SK-N-SH treated with all-trans-retinoic acid at 6 μM for 48 hours (cell line): ENCODE measurements at regions not wholly inside any gene's neighbourhood (a gene's known extent, or its start where the extent isn't known, plus 50 kb on each side); places are given as distances from the start of the nearest gene placed in this dataset.

Experiments used
- ARNTL ChIP-seq: fragments of 450-650 bp; formaldehyde crosslinking; IDR thresholded peaks from 2 replicates; pipeline ENCODE4 v1.5.0; 2020; ENCODE audit warnings: low read depth, mild to moderate bottlenecking, moderate library complexity, borderline replicate concordance
- BACH2 ChIP-seq: fragments of 250-450 bp; sonication (Bioruptor Pico); IDR thresholded peaks from 2 replicates; pipeline ENCODE4 v1.9.0; 2021; ENCODE audit warnings: mild to moderate bottlenecking, borderline replicate concordance
- CSDC2 ChIP-seq: fragments of 250-450 bp; sonication (Bioruptor Pico); IDR thresholded peaks from 2 replicates; pipeline ENCODE4 v1.5.0; 2020; ENCODE audit warnings: mild to moderate bottlenecking, moderate library complexity
- ESRRG ChIP-seq: fragments of 250-450 bp; sonication (Bioruptor Pico); IDR thresholded peaks from 2 replicates; pipeline ENCODE4 v1.6.1; 2021; ENCODE audit warnings: mild to moderate bottlenecking
- ISL1 ChIP-seq: fragments of 250-450 bp; sonication (Bioruptor Pico); IDR thresholded peaks from 2 replicates; pipeline ENCODE4 v2.1.2; 2022; ENCODE audit warnings: mild to moderate bottlenecking, moderate library complexity
- OSR1 ChIP-seq: fragments of 250-450 bp; sonication (Bioruptor Pico); IDR thresholded peaks from 2 replicates; pipeline ENCODE4 v1.8.0; 2022; ENCODE audit warnings: moderate library complexity, mild to moderate bottlenecking, inconsistent platforms
- RARB ChIP-seq: fragments of 250-450 bp; sonication (Bioruptor Pico); IDR thresholded peaks from 2 replicates; pipeline ENCODE4 v1.8.0; 2021; ENCODE audit warnings: mild to moderate bottlenecking, moderate library complexity
- TCF4 ChIP-seq: fragments of 250-450 bp; sonication (Bioruptor Pico); IDR thresholded peaks from 2 replicates; pipeline ENCODE4 v1.8.0; 2021; ENCODE audit warnings: mild to moderate bottlenecking, moderate library complexity, borderline replicate concordance
- ZFP3 ChIP-seq: fragments of 250-450 bp; sonication (Bioruptor Pico); IDR thresholded peaks from 2 replicates; pipeline ENCODE4 v1.5.0; 2020; ENCODE audit warnings: mild to moderate bottlenecking, moderate library complexity
- ZNF565 ChIP-seq: fragments of 450-650 bp; formaldehyde crosslinking; conservative IDR thresholded peaks from 2 replicates; pipeline ENCODE4 v1.5.0; 2020; ENCODE audit warnings: low read depth, mild to moderate bottlenecking, moderate library complexity
- TF ChIP-seq, protein P1 (sequence below): fragments of 250-450 bp; sonication (Bioruptor Pico); IDR thresholded peaks from 2 replicates; pipeline ENCODE4 v1.8.0; 2020; ENCODE audit warnings: mild to moderate bottlenecking, moderate library complexity, borderline replicate concordance
- TF ChIP-seq, protein P2 (sequence below): fragments of 250-450 bp; sonication (Bioruptor Pico); IDR thresholded peaks from 2 replicates; pipeline ENCODE4 v1.5.0; 2020; ENCODE audit warnings: mild to moderate bottlenecking, moderate library complexity
- TF ChIP-seq, protein P3 (sequence below): fragments of 250-450 bp; sonication (Bioruptor Pico); IDR thresholded peaks from 2 replicates; pipeline ENCODE4 v1.5.1; 2021; ENCODE audit warnings: mild to moderate bottlenecking, moderate library complexity
- TF ChIP-seq, protein P4 (sequence below): fragments of 250-450 bp; sonication (Bioruptor Pico); IDR thresholded peaks from 2 replicates; pipeline ENCODE4 v1.5.1; 2020; ENCODE audit warnings: low read depth, mild to moderate bottlenecking, moderate library complexity

DNA sequence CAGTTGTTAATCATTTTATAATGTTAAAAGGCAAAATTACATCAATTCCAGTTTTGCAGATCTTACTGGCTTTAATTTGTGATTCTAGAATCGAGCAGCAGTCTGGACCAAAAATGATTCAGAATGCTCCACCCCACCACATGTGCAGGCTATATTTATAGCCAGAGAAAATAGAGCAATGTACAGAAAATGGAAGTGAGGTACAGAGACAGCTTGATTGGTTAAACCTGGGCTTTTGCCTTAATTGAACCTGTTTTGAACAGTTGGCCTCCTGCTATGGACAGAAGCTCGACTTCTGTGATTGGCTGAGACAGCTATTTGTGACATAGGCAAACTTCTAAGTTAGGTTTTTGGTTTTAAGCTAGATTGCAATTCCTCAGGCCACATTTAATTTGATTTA is 607.4 kb upstream of the MIR17HG start:
- no peak for TF ChIP-seq RARB (CRISPR knock-in tag)
- TF ChIP-seq, protein P1, sequence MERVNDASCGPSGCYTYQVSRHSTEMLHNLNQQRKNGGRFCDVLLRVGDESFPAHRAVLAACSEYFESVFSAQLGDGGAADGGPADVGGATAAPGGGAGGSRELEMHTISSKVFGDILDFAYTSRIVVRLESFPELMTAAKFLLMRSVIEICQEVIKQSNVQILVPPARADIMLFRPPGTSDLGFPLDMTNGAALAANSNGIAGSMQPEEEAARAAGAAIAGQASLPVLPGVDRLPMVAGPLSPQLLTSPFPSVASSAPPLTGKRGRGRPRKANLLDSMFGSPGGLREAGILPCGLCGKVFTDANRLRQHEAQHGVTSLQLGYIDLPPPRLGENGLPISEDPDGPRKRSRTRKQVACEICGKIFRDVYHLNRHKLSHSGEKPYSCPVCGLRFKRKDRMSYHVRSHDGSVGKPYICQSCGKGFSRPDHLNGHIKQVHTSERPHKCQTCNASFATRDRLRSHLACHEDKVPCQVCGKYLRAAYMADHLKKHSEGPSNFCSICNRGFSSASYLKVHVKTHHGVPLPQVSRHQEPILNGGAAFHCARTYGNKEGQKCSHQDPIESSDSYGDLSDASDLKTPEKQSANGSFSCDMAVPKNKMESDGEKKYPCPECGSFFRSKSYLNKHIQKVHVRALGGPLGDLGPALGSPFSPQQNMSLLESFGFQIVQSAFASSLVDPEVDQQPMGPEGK (CRISPR knock-in tag) = no peak
- no peak for TF ChIP-seq BACH2
- TF ChIP-seq OSR1 = no peak
- no peak for TF ChIP-seq CSDC2
- no peak for TF ChIP-seq ARNTL (CRISPR knock-in tag)
- TF ChIP-seq ZNF565 (CRISPR knock-in tag) = no peak
- no peak for TF ChIP-seq ESRRG (CRISPR knock-in tag)
- no peak for TF ChIP-seq TCF4
- TF ChIP-seq, protein P2, sequence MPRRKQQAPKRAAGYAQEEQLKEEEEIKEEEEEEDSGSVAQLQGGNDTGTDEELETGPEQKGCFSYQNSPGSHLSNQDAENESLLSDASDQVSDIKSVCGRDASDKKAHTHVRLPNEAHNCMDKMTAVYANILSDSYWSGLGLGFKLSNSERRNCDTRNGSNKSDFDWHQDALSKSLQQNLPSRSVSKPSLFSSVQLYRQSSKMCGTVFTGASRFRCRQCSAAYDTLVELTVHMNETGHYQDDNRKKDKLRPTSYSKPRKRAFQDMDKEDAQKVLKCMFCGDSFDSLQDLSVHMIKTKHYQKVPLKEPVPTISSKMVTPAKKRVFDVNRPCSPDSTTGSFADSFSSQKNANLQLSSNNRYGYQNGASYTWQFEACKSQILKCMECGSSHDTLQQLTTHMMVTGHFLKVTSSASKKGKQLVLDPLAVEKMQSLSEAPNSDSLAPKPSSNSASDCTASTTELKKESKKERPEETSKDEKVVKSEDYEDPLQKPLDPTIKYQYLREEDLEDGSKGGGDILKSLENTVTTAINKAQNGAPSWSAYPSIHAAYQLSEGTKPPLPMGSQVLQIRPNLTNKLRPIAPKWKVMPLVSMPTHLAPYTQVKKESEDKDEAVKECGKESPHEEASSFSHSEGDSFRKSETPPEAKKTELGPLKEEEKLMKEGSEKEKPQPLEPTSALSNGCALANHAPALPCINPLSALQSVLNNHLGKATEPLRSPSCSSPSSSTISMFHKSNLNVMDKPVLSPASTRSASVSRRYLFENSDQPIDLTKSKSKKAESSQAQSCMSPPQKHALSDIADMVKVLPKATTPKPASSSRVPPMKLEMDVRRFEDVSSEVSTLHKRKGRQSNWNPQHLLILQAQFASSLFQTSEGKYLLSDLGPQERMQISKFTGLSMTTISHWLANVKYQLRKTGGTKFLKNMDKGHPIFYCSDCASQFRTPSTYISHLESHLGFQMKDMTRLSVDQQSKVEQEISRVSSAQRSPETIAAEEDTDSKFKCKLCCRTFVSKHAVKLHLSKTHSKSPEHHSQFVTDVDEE (CRISPR knock-in tag) = no peak
- TF ChIP-seq, protein P3, sequence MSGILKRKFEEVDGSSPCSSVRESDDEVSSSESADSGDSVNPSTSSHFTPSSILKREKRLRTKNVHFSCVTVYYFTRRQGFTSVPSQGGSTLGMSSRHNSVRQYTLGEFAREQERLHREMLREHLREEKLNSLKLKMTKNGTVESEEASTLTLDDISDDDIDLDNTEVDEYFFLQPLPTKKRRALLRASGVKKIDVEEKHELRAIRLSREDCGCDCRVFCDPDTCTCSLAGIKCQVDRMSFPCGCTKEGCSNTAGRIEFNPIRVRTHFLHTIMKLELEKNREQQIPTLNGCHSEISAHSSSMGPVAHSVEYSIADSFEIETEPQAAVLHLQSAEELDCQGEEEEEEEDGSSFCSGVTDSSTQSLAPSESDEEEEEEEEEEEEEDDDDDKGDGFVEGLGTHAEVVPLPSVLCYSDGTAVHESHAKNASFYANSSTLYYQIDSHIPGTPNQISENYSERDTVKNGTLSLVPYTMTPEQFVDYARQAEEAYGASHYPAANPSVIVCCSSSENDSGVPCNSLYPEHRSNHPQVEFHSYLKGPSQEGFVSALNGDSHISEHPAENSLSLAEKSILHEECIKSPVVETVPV (CRISPR knock-in tag) = no peak
- no peak for TF ChIP-seq ZFP3 (CRISPR knock-in tag)
- TF ChIP-seq, protein P4, sequence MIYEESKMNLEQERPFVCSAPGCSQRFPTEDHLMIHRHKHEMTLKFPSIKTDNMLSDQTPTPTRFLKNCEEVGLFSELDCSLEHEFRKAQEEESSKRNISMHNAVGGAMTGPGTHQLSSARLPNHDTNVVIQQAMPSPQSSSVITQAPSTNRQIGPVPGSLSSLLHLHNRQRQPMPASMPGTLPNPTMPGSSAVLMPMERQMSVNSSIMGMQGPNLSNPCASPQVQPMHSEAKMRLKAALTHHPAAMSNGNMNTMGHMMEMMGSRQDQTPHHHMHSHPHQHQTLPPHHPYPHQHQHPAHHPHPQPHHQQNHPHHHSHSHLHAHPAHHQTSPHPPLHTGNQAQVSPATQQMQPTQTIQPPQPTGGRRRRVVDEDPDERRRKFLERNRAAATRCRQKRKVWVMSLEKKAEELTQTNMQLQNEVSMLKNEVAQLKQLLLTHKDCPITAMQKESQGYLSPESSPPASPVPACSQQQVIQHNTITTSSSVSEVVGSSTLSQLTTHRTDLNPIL (CRISPR knock-in tag) = no peak
- no peak for TF ChIP-seq ISL1 (CRISPR knock-in tag)
